ENCODE measurements at regions not wholly inside any gene's neighbourhood (a gene's known extent, or its start where the extent isn't known, plus 50 kb on each side); places are given as distances from the start of the nearest gene placed in this dataset.

GRCh38 chr17:36727577-36727976 lies 126.2 kb downstream of the MRM1 start:
- no peak overlapping the region for H3K4me3 ChIP-seq (ENCODE audit: low read length)
- no peak for DNase-seq (ENCODE audit: low read depth)
- no peak for TF ChIP-seq CTCF (conservative IDR thresholded peaks at IDR 0.05; ENCODE audit: low read depth, low read length)

DNA sequence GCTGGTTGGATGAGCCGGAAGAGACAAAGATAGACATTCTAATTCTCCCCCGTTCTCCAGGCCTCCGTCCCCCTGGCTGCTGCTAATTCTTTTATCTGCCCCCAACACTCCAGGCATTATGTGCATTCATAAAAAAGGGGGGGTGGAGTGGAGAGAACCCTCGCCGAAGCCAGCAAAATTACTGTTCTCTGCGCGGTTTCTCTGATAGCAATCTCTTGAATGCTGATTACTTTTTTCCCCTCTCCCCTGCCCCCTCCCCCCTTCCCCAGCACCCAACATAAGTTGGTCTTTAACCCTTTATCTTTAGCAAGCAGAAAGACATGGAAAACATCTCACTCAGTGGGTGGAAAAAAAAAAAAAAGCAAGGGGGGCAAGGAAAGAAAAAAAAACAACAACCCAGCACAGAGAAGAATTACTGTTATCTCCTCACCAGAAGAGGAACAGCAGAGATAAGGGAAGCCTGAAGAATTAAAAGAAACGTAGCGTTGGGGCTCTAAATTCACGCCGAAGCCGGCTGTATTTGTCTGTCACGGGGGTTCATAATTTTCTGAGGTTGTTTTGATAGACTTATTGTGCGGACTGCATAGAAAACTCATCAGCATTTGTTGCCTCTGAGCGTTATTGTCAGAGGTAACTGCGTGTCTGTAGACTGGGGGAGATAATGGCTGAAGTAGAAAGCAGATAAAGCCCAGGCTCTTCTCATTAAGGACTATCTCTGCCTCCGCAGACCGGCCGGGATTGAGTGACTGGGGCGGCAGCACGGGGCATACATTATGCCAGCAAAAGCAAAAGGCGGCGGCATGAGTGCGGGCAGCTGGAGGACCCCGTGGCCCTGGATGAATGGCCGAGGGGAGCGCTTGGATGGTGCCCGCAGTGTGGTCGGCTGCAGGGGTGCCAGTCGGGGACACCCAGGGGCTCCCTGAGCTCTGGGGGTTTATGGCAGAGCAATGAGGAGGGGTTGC lies 126.9 kb downstream of the MRM1 start:
- H3K4me3 ChIP-seq (ENCODE audit: low read length): no peak overlapping the region
- DNase-seq (ENCODE audit: low read depth): no peak
- TF ChIP-seq CTCF (conservative IDR thresholded peaks at IDR 0.05; ENCODE audit: low read depth, low read length): no peak

GRCh38 chr17:36730095-36730808 lies 128.9 kb downstream of the MRM1 start:
- H3K4me3 ChIP-seq (ENCODE audit: low read length): no peak overlapping the region
- no peak for DNase-seq (ENCODE audit: low read depth)
- no peak for TF ChIP-seq CTCF (conservative IDR thresholded peaks at IDR 0.05; ENCODE audit: low read depth, low read length)

- no peak for DNase-seq (ENCODE audit: low read depth)
- TF ChIP-seq CTCF (conservative IDR thresholded peaks at IDR 0.05; ENCODE audit: low read depth, low read length): no peak
- H3K4me3 ChIP-seq (ENCODE audit: low read length): no peak overlapping the region
Measured at GRCh38 chr17:36730857-36731490, 129.6 kb downstream of the MRM1 start.

DNA sequence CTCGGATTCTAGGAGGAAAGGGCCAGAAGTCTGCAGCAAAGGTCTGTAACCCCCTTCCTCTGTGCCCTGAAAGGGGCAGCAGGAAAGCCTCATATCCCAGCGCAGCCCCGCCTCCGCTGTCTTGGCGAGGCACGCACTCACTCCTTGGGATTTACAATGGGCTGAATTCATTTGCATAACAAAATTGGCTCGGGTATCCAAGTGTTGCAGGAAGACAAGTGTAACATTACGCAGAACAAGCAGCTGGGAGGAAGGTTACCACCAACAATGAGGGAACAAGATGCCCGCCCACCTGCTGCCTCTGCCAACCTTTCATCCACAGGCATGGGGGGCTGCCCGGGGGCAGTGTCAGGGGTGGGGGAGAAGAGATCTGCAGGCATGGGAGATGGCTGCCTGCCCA lies 130.4 kb downstream of the MRM1 start:
- DNase-seq (ENCODE audit: low read depth): no peak
- no peak for TF ChIP-seq CTCF (conservative IDR thresholded peaks at IDR 0.05; ENCODE audit: low read depth, low read length)
- no peak overlapping the region for H3K4me3 ChIP-seq (ENCODE audit: low read length)

DNA sequence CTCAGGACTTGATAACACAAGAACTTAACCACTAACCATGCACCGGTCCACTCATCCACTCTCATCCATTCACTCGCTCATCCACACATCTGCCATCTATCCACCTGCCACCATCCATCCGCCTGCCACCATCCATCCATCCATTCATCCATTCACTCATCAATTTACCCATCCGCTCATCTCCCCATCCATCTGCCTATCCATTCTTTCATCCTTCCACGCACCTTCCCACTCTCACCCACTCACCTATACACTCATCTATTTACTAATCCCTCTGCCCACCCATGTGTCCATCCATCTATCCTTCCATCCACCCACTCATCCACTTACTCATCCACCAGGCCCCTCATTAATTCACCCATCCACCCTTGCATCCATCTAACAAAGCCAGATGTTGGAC lies 131.0 kb downstream of the MRM1 start:
- no peak overlapping the region for H3K4me3 ChIP-seq (ENCODE audit: low read length)
- no peak for DNase-seq (ENCODE audit: low read depth)
- no peak for TF ChIP-seq CTCF (conservative IDR thresholded peaks at IDR 0.05; ENCODE audit: low read depth, low read length)

Measured in retinal pigment epithelial cell (primary cell).